ENCODE measurements at regions not wholly inside any gene's neighbourhood (a gene's known extent, or its start where the extent isn't known, plus 50 kb on each side); places are given as distances from the start of the nearest gene placed in this dataset.

DNA sequence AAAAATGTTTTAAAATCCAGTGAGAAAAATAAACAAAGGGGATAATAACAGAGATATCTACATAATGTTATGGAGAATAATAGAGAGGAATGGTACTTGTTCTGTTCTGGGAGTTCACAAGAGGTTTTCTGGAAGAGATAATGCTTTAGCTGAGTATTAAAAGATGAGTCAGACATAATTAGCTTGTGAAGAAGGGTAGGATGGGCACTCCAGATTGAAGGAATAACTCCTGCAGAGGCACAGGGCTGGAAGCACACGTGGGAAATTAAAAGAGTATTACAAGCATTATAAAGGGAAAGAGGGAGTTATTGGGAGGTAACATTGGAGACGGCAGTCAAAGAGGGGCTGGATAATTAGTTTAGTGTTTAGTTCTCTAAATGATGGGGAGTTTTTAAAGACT is 124.9 kb upstream of the BTG1 start:
- WGBS, result 93% methylated on average over 2 of the region's 2 CpGs
- H3K36me3 ChIP-seq (ENCODE audit: insufficient read depth, low read length), result no peaks in the 10 kb centered on the region
- no peaks in the 10 kb centered on the region for H3K27me3 ChIP-seq (ENCODE audit: insufficient read depth, low read length)

DNA sequence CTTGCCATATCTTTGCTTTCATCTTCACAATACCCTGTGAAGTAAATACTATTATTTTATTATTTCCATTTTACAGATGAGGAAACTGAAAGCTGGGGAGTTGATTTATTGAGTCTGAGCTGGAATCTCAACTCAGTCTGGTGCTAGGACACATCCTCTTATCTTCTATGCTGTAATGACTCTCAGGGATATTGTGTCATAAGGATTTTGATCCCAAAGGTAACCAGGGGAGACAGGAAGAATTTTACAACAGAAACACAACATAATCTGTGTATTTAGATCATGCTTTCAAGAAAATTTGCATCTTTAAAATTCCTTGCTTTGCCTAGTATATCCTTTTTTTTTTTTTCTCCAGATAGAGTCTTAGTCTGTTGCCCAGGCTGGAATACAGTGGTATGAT is 123.3 kb upstream of the BTG1 start:
- Histone ChIP-seq H3K4me3 (ENCODE audit: low read length) (no peak overlapping the region), H3K9ac (ENCODE audit: low read depth, low read length) (no peak overlapping the region), H3K9me3 (ENCODE audit: insufficient read depth, low read depth, low read length) (no peaks in the 10 kb centered on the region), H3K27ac (ENCODE audit: low read depth, low read length) (no peak overlapping the region), H3K36me3 (ENCODE audit: insufficient read depth, low read length) (no peaks in the 10 kb centered on the region), H3K27me3 (ENCODE audit: insufficient read depth, low read length) (no peaks in the 10 kb centered on the region), H3K4me1 (ENCODE audit: insufficient read depth, low read length) (peaks cover 3% of the 10 kb centered on the region; the same call in 1 of the 2 replicates)

More for the DNA sequence above, 124.9 kb upstream of the BTG1 start:
- Histone ChIP-seq H3K9ac (ENCODE audit: low read depth, low read length) (no peak overlapping the region), H3K4me1 (ENCODE audit: insufficient read depth, low read length) (peaks cover 3% of the 10 kb centered on the region; the same call in 1 of the 2 replicates), H3K4me3 (ENCODE audit: low read length) (no peak overlapping the region), H3K9me3 (ENCODE audit: insufficient read depth, low read depth, low read length) (no peaks in the 10 kb centered on the region), H3K27ac (ENCODE audit: low read depth, low read length) (no peak overlapping the region)

DNA sequence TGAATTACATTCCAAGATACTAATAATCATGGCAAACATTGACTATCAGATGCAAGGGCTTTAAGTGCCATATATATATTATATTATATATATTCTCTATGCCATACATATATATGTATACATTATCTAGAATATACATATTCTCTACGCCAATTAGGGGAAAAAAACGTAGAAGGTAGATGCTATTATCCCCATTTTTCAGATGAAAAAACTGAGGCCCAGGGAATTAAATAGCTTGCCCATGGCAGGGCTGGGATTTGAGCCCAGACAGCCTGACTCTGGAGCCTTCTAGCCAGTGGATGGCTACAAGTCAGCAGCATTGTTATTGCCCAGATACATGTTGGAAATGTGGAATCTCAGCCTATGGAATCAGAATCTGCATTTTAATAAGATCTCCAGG is 116.0 kb upstream of the BTG1 start:
- WGBS, result 93% methylated on average over 2 of the region's 2 CpGs
- H3K27ac ChIP-seq (ENCODE audit: low read depth, low read length), result no peak overlapping the region
- H3K36me3 ChIP-seq (ENCODE audit: insufficient read depth, low read length), result no peaks in the 10 kb centered on the region
- H3K9ac ChIP-seq (ENCODE audit: low read depth, low read length), result no peak overlapping the region
- no peaks in the 10 kb centered on the region for H3K9me3 ChIP-seq (ENCODE audit: insufficient read depth, low read depth, low read length)
- H3K27me3 ChIP-seq (ENCODE audit: insufficient read depth, low read length), result no peaks in the 10 kb centered on the region
- H3K4me1 ChIP-seq (ENCODE audit: insufficient read depth, low read length), result no peaks in the 10 kb centered on the region
- H3K4me3 ChIP-seq (ENCODE audit: low read length), result no peak overlapping the region

DNA sequence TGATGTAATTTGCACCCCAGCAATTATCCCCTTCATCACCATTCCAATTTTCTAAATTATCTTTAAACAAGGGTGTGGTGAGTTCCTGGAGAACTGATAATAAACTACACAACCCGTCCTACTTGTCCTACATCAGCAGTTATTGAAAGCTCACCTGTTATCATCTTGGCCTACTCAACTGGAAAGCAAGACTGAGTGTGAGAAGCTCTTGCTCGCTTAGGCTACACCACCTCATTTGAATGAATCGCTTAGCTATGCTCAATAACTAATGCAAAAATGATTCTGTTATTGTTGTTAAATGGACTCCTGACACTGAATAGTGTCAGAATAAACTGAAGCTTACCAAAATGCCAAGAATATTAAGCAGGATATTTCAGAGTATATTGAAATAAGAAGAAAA is 115.4 kb upstream of the BTG1 start:
- Histone ChIP-seq H3K4me1 (ENCODE audit: insufficient read depth, low read length) (no peaks in the 10 kb centered on the region), H3K27ac (ENCODE audit: low read depth, low read length) (no peak overlapping the region), H3K9me3 (ENCODE audit: insufficient read depth, low read depth, low read length) (no peaks in the 10 kb centered on the region), H3K9ac (ENCODE audit: low read depth, low read length) (no peak overlapping the region), H3K36me3 (ENCODE audit: insufficient read depth, low read length) (no peaks in the 10 kb centered on the region), H3K27me3 (ENCODE audit: insufficient read depth, low read length) (no peaks in the 10 kb centered on the region), H3K4me3 (ENCODE audit: low read length) (no peak overlapping the region)
- WGBS, result 95% methylated on average over 3 of the region's 3 CpGs

DNA sequence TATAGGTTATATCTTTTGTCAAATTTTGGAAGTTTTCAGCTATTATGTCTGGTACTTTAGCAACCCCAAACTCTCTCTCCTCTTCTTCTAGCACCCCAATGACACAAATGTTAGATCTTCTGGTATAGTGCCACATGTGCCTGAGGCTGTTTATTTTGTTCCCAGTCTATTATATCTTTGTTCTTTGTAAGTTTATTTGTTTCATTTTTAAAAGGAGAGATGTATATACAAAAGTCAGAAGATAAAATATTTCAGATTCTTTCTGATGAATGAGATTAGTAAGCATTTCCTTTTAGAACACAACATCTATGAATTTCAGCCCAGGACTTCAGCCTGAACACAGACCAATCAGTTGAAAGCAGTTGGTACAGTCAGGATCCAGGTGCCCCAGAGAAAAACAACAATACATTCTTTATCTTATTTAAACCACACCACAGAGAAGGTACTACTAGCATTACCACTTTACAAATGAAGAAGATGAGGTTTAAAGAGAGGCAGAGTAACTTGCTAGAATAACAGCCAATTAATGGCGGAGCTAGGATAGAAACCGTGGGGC is 114.1 kb upstream of the BTG1 start:
- H3K27ac ChIP-seq (ENCODE audit: low read depth, low read length), result no peak overlapping the region
- H3K36me3 ChIP-seq (ENCODE audit: insufficient read depth, low read length), result no peaks in the 10 kb centered on the region
- H3K4me1 ChIP-seq (ENCODE audit: insufficient read depth, low read length), result no peaks in the 10 kb centered on the region
- no peaks in the 10 kb centered on the region for H3K9me3 ChIP-seq (ENCODE audit: insufficient read depth, low read depth, low read length)
- H3K4me3 ChIP-seq (ENCODE audit: low read length), result no peak overlapping the region
- WGBS, result 100% methylated on average over 2 of the region's 2 CpGs
- H3K9ac ChIP-seq (ENCODE audit: low read depth, low read length), result no peak overlapping the region
- no peaks in the 10 kb centered on the region for H3K27me3 ChIP-seq (ENCODE audit: insufficient read depth, low read length)

DNA sequence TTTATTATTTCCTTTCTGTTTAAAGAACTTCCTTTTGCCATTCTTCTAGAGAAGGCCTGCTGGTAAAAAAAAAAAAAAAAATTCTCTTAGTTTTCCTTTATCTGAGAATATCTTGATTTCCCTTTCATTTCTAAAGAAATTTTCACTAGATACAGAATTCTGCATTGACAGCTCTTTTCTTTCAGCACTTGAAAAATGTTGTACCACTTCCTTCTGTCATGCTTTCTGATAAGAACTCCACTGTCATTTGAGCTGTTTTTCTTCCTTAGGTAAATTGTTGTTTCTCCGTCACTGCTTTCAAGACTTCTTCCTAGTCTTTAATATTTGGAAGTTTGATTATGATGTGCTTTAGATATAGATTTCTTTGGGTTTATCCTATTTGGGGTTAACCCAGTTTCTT is 113.6 kb upstream of the BTG1 start:
- Histone ChIP-seq H3K4me1 (ENCODE audit: insufficient read depth, low read length) (no peaks in the 10 kb centered on the region), H3K27ac (ENCODE audit: low read depth, low read length) (no peak overlapping the region), H3K9ac (ENCODE audit: low read depth, low read length) (no peak overlapping the region), H3K27me3 (ENCODE audit: insufficient read depth, low read length) (no peaks in the 10 kb centered on the region), H3K36me3 (ENCODE audit: insufficient read depth, low read length) (no peaks in the 10 kb centered on the region), H3K4me3 (ENCODE audit: low read length) (no peak overlapping the region), H3K9me3 (ENCODE audit: insufficient read depth, low read depth, low read length) (no peaks in the 10 kb centered on the region)
- 86% methylated on average over 1 of the region's 1 CpG for WGBS

DNA sequence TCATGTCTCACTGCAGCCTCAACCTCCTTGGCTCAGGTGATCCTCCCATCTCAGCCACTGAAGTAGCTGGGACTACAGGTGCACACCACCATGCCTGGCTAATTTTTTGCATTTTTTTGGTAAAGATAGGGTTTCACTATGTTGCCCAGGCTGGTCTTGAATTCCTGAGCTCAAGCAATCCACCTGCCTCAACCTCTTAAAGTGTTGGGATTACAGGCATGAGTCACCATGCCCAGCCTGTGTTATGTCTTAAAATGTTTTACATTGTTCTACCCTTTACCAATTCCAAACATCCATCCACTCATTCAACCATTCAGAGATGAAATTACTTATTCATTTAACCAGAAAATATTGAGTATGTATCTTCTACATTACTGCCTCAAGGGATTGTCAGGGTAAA is 111.6 kb upstream of the BTG1 start:
- H3K4me1 ChIP-seq (ENCODE audit: insufficient read depth, low read length), result no peaks in the 10 kb centered on the region
- no peaks in the 10 kb centered on the region for H3K9me3 ChIP-seq (ENCODE audit: insufficient read depth, low read depth, low read length)
- no peaks in the 10 kb centered on the region for H3K36me3 ChIP-seq (ENCODE audit: insufficient read depth, low read length)
- H3K4me3 ChIP-seq (ENCODE audit: low read length), result no peak overlapping the region
- H3K27me3 ChIP-seq (ENCODE audit: insufficient read depth, low read length), result no peaks in the 10 kb centered on the region
- H3K27ac ChIP-seq (ENCODE audit: low read depth, low read length), result no peak overlapping the region
- no peak overlapping the region for H3K9ac ChIP-seq (ENCODE audit: low read depth, low read length)

DNA sequence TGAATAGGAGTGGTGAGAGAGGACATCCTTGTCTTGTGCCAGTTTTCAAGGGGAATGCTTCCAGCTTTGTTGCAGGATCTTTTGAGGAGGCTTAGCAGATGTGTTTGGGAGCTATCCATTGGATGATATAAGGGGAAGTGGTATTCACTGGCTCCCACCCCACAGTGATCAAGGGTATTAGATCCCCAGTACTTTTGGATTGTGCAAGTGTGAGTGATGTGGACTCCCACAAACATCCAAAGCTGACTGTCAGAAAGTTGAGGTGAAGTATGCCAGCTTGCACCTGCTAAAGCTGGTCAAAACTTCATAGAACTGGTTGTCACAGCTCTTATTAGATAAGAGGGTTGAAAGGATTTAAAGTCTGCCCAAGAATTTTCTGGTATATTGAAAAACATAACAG is 110.1 kb upstream of the BTG1 start:
- Histone ChIP-seq H3K9me3 (ENCODE audit: insufficient read depth, low read depth, low read length) (no peaks in the 10 kb centered on the region), H3K27me3 (ENCODE audit: insufficient read depth, low read length) (no peaks in the 10 kb centered on the region), H3K36me3 (ENCODE audit: insufficient read depth, low read length) (no peaks in the 10 kb centered on the region), H3K4me3 (ENCODE audit: low read length) (no peak overlapping the region), H3K27ac (ENCODE audit: low read depth, low read length) (no peak overlapping the region), H3K4me1 (ENCODE audit: insufficient read depth, low read length) (no peaks in the 10 kb centered on the region), H3K9ac (ENCODE audit: low read depth, low read length) (no peak overlapping the region)

DNA sequence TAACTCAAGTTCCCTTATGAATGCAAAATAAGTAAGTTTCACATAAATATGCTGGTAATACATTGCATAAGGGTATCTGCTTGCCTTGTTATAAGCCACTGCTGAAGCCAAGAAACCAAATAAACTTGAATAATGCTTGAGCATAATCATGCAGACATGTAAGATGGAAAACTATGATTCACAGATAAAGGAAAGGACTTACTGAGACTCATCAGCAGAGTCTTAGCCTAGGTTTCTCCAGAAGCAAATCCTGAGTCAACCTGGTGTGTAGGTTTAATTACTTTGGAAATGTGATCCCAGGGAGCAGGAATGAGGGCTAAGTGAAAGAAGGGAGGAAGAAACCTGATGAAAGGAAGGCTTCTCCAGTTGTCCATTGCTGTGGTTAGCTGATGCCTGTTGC is 107.7 kb upstream of the BTG1 start:
- no peaks in the 10 kb centered on the region for H3K27me3 ChIP-seq (ENCODE audit: insufficient read depth, low read length)
- no peaks in the 10 kb centered on the region for H3K4me1 ChIP-seq (ENCODE audit: insufficient read depth, low read length)
- no peak overlapping the region for H3K4me3 ChIP-seq (ENCODE audit: low read length)
- no peaks in the 10 kb centered on the region for H3K9me3 ChIP-seq (ENCODE audit: insufficient read depth, low read depth, low read length)
- no peak overlapping the region for H3K9ac ChIP-seq (ENCODE audit: low read depth, low read length)
- no peaks in the 10 kb centered on the region for H3K36me3 ChIP-seq (ENCODE audit: insufficient read depth, low read length)
- no peak overlapping the region for H3K27ac ChIP-seq (ENCODE audit: low read depth, low read length)

DNA sequence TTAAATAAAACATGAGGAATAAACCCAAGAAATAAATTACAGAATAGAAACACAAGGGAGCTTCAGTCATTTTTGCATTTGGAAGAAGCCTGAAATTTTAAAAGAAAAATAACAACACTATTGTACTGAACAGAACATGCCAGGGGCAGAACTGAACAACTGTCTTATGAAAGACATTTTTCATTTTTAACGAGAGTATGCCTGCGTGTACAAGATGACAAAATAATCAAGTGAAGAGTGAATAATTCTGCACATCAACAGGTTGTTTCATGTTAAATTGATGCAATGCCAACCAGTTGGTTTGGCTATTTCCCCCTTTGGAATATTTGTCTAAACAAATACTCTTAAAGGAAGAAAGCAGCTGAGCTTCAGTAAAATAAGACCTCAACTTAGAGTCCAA is 103.3 kb upstream of the BTG1 start:
- H3K4me3 ChIP-seq (ENCODE audit: low read length), result no peak overlapping the region
- H3K9ac ChIP-seq (ENCODE audit: low read depth, low read length), result no peak overlapping the region
- no peaks in the 10 kb centered on the region for H3K27me3 ChIP-seq (ENCODE audit: insufficient read depth, low read length)
- H3K27ac ChIP-seq (ENCODE audit: low read depth, low read length), result no peak overlapping the region
- no peaks in the 10 kb centered on the region for H3K4me1 ChIP-seq (ENCODE audit: insufficient read depth, low read length)
- H3K36me3 ChIP-seq (ENCODE audit: insufficient read depth, low read length), result no peaks in the 10 kb centered on the region
- H3K9me3 ChIP-seq (ENCODE audit: insufficient read depth, low read depth, low read length), result no peaks in the 10 kb centered on the region
- 98% methylated on average over 2 of the region's 2 CpGs for WGBS

DNA sequence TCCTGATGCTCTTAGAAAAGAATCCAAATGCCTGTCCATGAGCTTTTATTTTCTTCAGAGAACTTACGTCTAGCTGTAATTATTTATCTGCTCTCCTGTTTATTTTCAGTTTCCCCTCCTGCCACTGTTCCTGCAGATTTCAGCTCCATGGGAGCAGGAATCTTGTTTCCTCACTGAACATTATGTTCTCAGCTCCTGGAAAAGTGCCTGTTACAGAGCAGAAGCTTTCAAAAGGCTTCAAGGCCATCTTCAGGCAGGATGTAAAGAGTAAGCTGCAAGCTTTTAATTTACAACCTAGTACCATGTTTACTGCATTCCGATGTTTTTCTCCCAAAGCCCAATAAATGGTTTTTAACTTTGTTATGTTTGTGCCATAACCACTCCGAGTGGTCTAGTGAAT is 98.4 kb upstream of the BTG1 start:
- Histone ChIP-seq H3K4me3 (ENCODE audit: low read length) (no peak overlapping the region), H3K9ac (ENCODE audit: low read depth, low read length) (no peak overlapping the region)

DNA sequence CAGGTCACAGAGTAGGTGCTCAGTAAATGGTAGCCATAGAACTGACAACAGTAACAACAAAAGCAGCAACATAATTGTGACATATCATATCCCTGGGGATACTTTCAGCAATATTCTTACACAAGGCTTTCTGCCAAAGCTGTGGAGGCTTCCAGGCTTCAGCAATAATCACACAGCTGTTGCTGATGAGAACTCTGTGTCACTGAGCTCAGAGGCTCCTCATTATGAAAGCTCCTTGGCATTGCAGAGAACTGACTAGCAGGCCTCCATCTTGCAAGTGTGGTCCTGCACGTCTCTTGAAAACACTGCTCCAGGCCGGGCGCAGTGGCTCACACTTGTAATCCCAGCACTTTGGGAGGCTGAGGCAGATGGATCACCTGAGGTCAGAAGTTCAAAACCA is 97.3 kb upstream of the BTG1 start:
- Histone ChIP-seq H3K4me3 (ENCODE audit: low read length) (no peak overlapping the region), H3K27ac (ENCODE audit: low read depth, low read length) (no peak overlapping the region), H3K9ac (ENCODE audit: low read depth, low read length) (no peak overlapping the region), H3K9me3 (ENCODE audit: insufficient read depth, low read depth, low read length) (no peaks in the 10 kb centered on the region), H3K36me3 (ENCODE audit: insufficient read depth, low read length) (no peaks in the 10 kb centered on the region), H3K4me1 (ENCODE audit: insufficient read depth, low read length) (no peaks in the 10 kb centered on the region), H3K27me3 (ENCODE audit: insufficient read depth, low read length) (no peaks in the 10 kb centered on the region)
- 94% methylated on average over 3 of the region's 3 CpGs for WGBS

More for the DNA sequence above, 98.4 kb upstream of the BTG1 start:
- Histone ChIP-seq H3K9me3 (ENCODE audit: insufficient read depth, low read depth, low read length) (no peaks in the 10 kb centered on the region), H3K4me1 (ENCODE audit: insufficient read depth, low read length) (no peaks in the 10 kb centered on the region), H3K27me3 (ENCODE audit: insufficient read depth, low read length) (no peaks in the 10 kb centered on the region), H3K27ac (ENCODE audit: low read depth, low read length) (no peak overlapping the region), H3K36me3 (ENCODE audit: insufficient read depth, low read length) (no peaks in the 10 kb centered on the region)
- WGBS, result 94% methylated on average over 1 of the region's 3 CpGs

All from HUES64 (cell line).